H9 (cell line): ENCODE measurements at regions not wholly inside any gene's neighbourhood (a gene's known extent, or its start where the extent isn't known, plus 50 kb on each side); places are given as distances from the start of the nearest gene placed in this dataset.

ENCODE experiments used
- DNase-seq: peaks from one replicate; pipeline ENCODE4 v3.0.0-alpha.2; 2017
- H2AFZ ChIP-seq: one replicate; pipeline ENCODE4 v1.6.1; 2013; ENCODE audit warnings: mild to moderate bottlenecking, low read length, control low read depth, moderate library complexity
- H2AK5ac ChIP-seq: 2 replicates; pipeline ENCODE4 v1.6.1; 2013; ENCODE audit warnings: low read length, control low read depth, mixed read lengths; ENCODE audit not compliant: insufficient read length
- H2BK120ac ChIP-seq: one replicate; pipeline ENCODE4 v1.6.1; 2013; ENCODE audit warnings: low read depth, mild to moderate bottlenecking, low read length, control low read depth, inconsistent platforms; ENCODE audit not compliant: poor library complexity, severe bottlenecking
- H2BK12ac ChIP-seq: 2 replicates; pipeline ENCODE4 v1.6.1; 2013; ENCODE audit warnings: low read length, control low read depth, mixed read lengths, low read depth; ENCODE audit not compliant: insufficient read length
- H2BK15ac ChIP-seq: 2 replicates; pipeline ENCODE4 v1.6.1; 2013; ENCODE audit warnings: low read depth, low read length, control low read depth
- H2BK20ac ChIP-seq: one replicate; pipeline ENCODE4 v1.6.1; 2013; ENCODE audit warnings: low read depth, mild to moderate bottlenecking, low read length, control low read depth, inconsistent platforms; ENCODE audit not compliant: poor library complexity, severe bottlenecking
- H2BK5ac ChIP-seq: 2 replicates; pipeline ENCODE4 v1.6.1; 2013; ENCODE audit warnings: low read length, control low read depth, mixed read lengths; ENCODE audit not compliant: insufficient read length
- H3K14ac ChIP-seq: 2 replicates; pipeline ENCODE4 v1.6.1; 2013; ENCODE audit warnings: low read length, control low read depth; ENCODE audit not compliant: insufficient read depth
- H3K18ac ChIP-seq: 2 replicates; pipeline ENCODE4 v1.6.1; 2013; ENCODE audit warnings: low read depth, mild to moderate bottlenecking, mixed read lengths, low read length, control low read depth; ENCODE audit not compliant: insufficient read length
- H3K23ac ChIP-seq: 2 replicates; pipeline ENCODE4 v1.6.1; 2013; ENCODE audit warnings: low read length, control low read depth, mixed read lengths, low read depth; ENCODE audit not compliant: insufficient read length
- H3K23me2 ChIP-seq: 2 replicates; pipeline ENCODE4 v1.6.1; 2013; ENCODE audit warnings: low read depth, mild to moderate bottlenecking, mixed read lengths, low read length, control low read depth; ENCODE audit not compliant: insufficient read length, poor library complexity, severe bottlenecking
- H3K27ac ChIP-seq: 2 replicates; pipeline ENCODE4 v1.5.1; 2013; ENCODE audit warnings: low read length, control low read depth, mixed read lengths, low read depth; ENCODE audit not compliant: insufficient read length
- H3K27me3 ChIP-seq: 2 replicates; pipeline ENCODE4 v1.6.1; 2013; ENCODE audit warnings: low read length, control low read depth, inconsistent platforms; ENCODE audit not compliant: insufficient read depth
- H3K4ac ChIP-seq: 2 replicates; pipeline ENCODE4 v1.6.1; 2013; ENCODE audit warnings: low read depth, mild to moderate bottlenecking, control low read depth, inconsistent platforms, low read length, moderate library complexity
- H3K4me1 ChIP-seq: 2 replicates; pipeline ENCODE4 v1.6.1; 2013; ENCODE audit warnings: low read length, control low read depth, inconsistent platforms; ENCODE audit not compliant: insufficient read depth
- H3K4me2 ChIP-seq: 2 replicates; pipeline ENCODE4 v1.6.1; 2013; ENCODE audit warnings: low read length, control low read depth, mixed read lengths; ENCODE audit not compliant: insufficient read length, insufficient read depth
- H3K56ac ChIP-seq: 2 replicates; pipeline ENCODE4 v1.6.1; 2013; ENCODE audit warnings: low read depth, mild to moderate bottlenecking, mixed read lengths, low read length, control low read depth; ENCODE audit not compliant: insufficient read length
- H3K79me1 ChIP-seq: 2 replicates; pipeline ENCODE4 v1.6.1; 2013; ENCODE audit warnings: low read depth, mild to moderate bottlenecking, moderate library complexity, low read length, control low read depth, inconsistent platforms; ENCODE audit not compliant: insufficient read depth, poor library complexity, severe bottlenecking
- H3K79me2 ChIP-seq: 2 replicates; pipeline ENCODE4 v1.6.1; 2013; ENCODE audit warnings: low read length, control low read depth, inconsistent platforms; ENCODE audit not compliant: insufficient read depth
- H3K9ac ChIP-seq: 2 replicates; pipeline ENCODE4 v1.6.1; 2013; ENCODE audit warnings: low read length, control low read depth, mixed read lengths; ENCODE audit not compliant: insufficient read length; ENCODE audit errors: extremely low read depth
- H3K9me3 ChIP-seq: one replicate; pipeline ENCODE4 v1.6.1; 2013; ENCODE audit warnings: low read depth, low read length, inconsistent platforms; ENCODE audit not compliant: control insufficient read depth
- H3T11ph ChIP-seq: one replicate; pipeline ENCODE4 v1.6.1; 2013; ENCODE audit warnings: mild to moderate bottlenecking, low read length, control low read depth, inconsistent platforms
- H4K20me1 ChIP-seq: one replicate; pipeline ENCODE4 v1.6.1; 2013; ENCODE audit not compliant: control insufficient read depth, insufficient read length, insufficient read depth
- H4K5ac ChIP-seq: 2 replicates; pipeline ENCODE4 v1.6.1; 2013; ENCODE audit warnings: low read depth, mild to moderate bottlenecking, mixed read lengths, low read length, control low read depth; ENCODE audit not compliant: insufficient read length
- H4K8ac ChIP-seq: replicated peaks from 2 replicates; pipeline ENCODE4 v1.6.1; 2013; ENCODE audit warnings: low read length, control low read depth, mixed read lengths, low read depth; ENCODE audit not compliant: insufficient read length
- H4K91ac ChIP-seq: 2 replicates; pipeline ENCODE4 v1.6.1; 2013; ENCODE audit warnings: low read depth, mild to moderate bottlenecking, moderate library complexity, mixed read lengths, low read length, control low read depth; ENCODE audit not compliant: insufficient read length
- H3K27ac Mint-ChIP-seq, 3 experiments: 2 replicates in 2 of 3; 3 replicates in 1 of 3; pipeline ENCODE4 v1.8.0; 2020 to 2021; ENCODE audit warnings: mixed read lengths in 3 of 3, mild to moderate bottlenecking in 1 of 3, moderate library complexity in 1 of 3
- H3K27me3 Mint-ChIP-seq: 2 replicates; pipeline ENCODE4 v1.8.0; 2021; ENCODE audit warnings: low read depth, mild to moderate bottlenecking, moderate library complexity, mixed read lengths
- H3K36me3 Mint-ChIP-seq, 3 experiments: 2 replicates in 2 of 3; 3 replicates in 1 of 3; pipeline ENCODE4 v1.8.0; 2020 to 2021; ENCODE audit warnings: low read depth in 3 of 3, mixed read lengths in 3 of 3; ENCODE audit not compliant: insufficient read depth in 1 of 3
- H3K4me1 Mint-ChIP-seq, 2 experiments: 2 replicates each; pipeline ENCODE4 v1.8.0; 2020; ENCODE audit warnings: mixed read lengths in 2 of 2
- H3K4me3 Mint-ChIP-seq, 2 experiments: 2 replicates in 1 of 2; 3 replicates in 1 of 2; pipeline ENCODE4 v1.8.0; 2020 to 2021; ENCODE audit warnings: mild to moderate bottlenecking in 2 of 2, mixed read lengths in 2 of 2, moderate library complexity in 1 of 2
- H3K9me3 Mint-ChIP-seq, 2 experiments: 2 replicates in 1 of 2; 3 replicates in 1 of 2; pipeline ENCODE4 v1.8.0; 2020; ENCODE audit warnings: mild to moderate bottlenecking in 2 of 2, mixed read lengths in 2 of 2, moderate library complexity in 1 of 2
- CTCF ChIP-seq: fragments of 200-600 bp; sonication (generic); conservative IDR thresholded peaks from 3 replicates; pipeline ENCODE4 v1.8.0; 2021; ENCODE audit warnings: antibody characterized with exemption, mild to moderate bottlenecking
- WGBS: extraction: QIAGEN DNeasy Blood & Tissue Kit; methylation state at CpG from one replicate; pipeline ENCODE4 v1.1.7; 2013; ENCODE audit warnings: missing lambda C conversion rate, low lambda C conversion rate, mixed read lengths; ENCODE audit not compliant: insufficient read length; ENCODE audit errors: extremely low coverage; 5-methylcytosine and 5-hydroxymethylcytosine counted together

GRCh38 chr1:189701606-189702005, 776.1 kb downstream of the BRINP3 start:
- Histone ChIP-seq H4K91ac (no peak overlapping the region), H2AK5ac (no peak overlapping the region), H3K4ac (no peak overlapping the region), H4K5ac (no peak overlapping the region), H3K23ac (no peak overlapping the region), H3K56ac (no peak overlapping the region), H2AFZ (no peak overlapping the region), H3K27me3 (no peaks in the 10 kb centered on the region), H2BK15ac (no peak overlapping the region), H2BK120ac (no peak overlapping the region), H3K79me1 (no peaks in the 10 kb centered on the region), H3K9ac (no peak overlapping the region), H3K23me2 (no peaks in the 10 kb centered on the region), H3K18ac (no peak overlapping the region), H2BK20ac (no peak overlapping the region), H4K8ac (no peak overlapping the region), H2BK5ac (no peak overlapping the region), H4K20me1 (no peaks in the 10 kb centered on the region), H3K9me3 (no peaks in the 10 kb centered on the region), H3K79me2 (no peaks in the 10 kb centered on the region), H3K4me1 (no peaks in the 10 kb centered on the region), H3K14ac (no peak overlapping the region), H2BK12ac (no peak overlapping the region), H3K27ac (no peak overlapping the region), H3K4me2 (no peak overlapping the region), H3T11ph (no peak overlapping the region)
- Mint-ChIP-seq H3K9me3 (no peaks in the 10 kb centered on the region), H3K4me1 (no peaks in the 10 kb centered on the region), H3K27me3 (no peaks in the 10 kb centered on the region; the same call in 1 of the 2 replicates), H3K36me3 (no peaks in the 10 kb centered on the region), H3K4me3 (no peak overlapping the region), H3K27ac (no peak overlapping the region)
- no peak for DNase-seq
- TF ChIP-seq CTCF: no peak
- no CpG with 5 or more reads among the region's 3 CpGs for WGBS
